Endothelial cell of umbilical vein (primary cell): ENCODE measurements at regions not wholly inside any gene's neighbourhood (a gene's known extent, or its start where the extent isn't known, plus 50 kb on each side); places are given as distances from the start of the nearest gene placed in this dataset.

Source experiments
- BruUV-seq: library from RNA; stranded (reverse); fragments of 400-500 nt; replicated peaks from 2 replicates; lab custom pipeline; 2021; lab: Mats Ljungman, UMichigan
- CTCF ChIA-PET: fragments of 300-600, 350-600 bp; sonication (Branson Sonifier 250); formaldehyde crosslinking; loops from one replicate; lab custom pipeline; 2021; ENCODE audit warnings: antibody characterized with exemption, inconsistent platforms; lab: Charles Lee
- POLR2A ChIA-PET: fragments of 300-600, 350-600 bp; sonication (Branson Sonifier 250); formaldehyde crosslinking; loops from one replicate; lab custom pipeline; 2021; ENCODE audit warnings: antibody characterized with exemption, inconsistent platforms; lab: Charles Lee
- DNase-seq: peaks from one replicate; pipeline ENCODE4 v3.0.0-alpha.2; 2011; ENCODE audit warnings: low read depth, low spot score
- FAIRE-seq: peaks from 2 replicates; lab custom pipeline; 2011; peaks lifted over from hg19 to GRCh38; lab: Jason Lieb, UNC
- H2AFZ ChIP-seq: 2 replicates; pipeline ENCODE4 v1.6.0; 2012; ENCODE audit warnings: low read depth, low read length, control low read depth, inconsistent platforms
- H3K27ac ChIP-seq: 2 replicates; pipeline ENCODE4 v1.5.1; 2011; ENCODE audit warnings: low read depth, mild to moderate bottlenecking, control low read depth, low read length, moderate library complexity; ENCODE audit not compliant: insufficient read depth
- H3K27me3 ChIP-seq, 2 experiments: 2 replicates each; pipeline versions ENCODE4 v1.6.0 to v1.6.1; 2011; ENCODE audit warnings: low read length in 2 of 2, mixed read lengths in 1 of 2; ENCODE audit not compliant: control insufficient read depth in 2 of 2, insufficient read depth in 2 of 2
- H3K36me3 ChIP-seq, 2 experiments: 2 replicates in 1 of 2; 3 replicates in 1 of 2; pipeline ENCODE4 v1.5.1; 2011; ENCODE audit warnings: low read length in 2 of 2, mild to moderate bottlenecking in 1 of 2, moderate library complexity in 1 of 2; ENCODE audit not compliant: control insufficient read depth in 2 of 2, insufficient read depth in 2 of 2; ENCODE audit errors: extremely low read depth in 1 of 2
- H3K4me1 ChIP-seq: 3 replicates; pipeline ENCODE4 v1.5.1; 2011; ENCODE audit warnings: mild to moderate bottlenecking, low read length; ENCODE audit not compliant: control insufficient read depth, insufficient read depth; ENCODE audit errors: extremely low read depth
- H3K4me2 ChIP-seq: 2 replicates; pipeline ENCODE4 v1.6.1; 2011; ENCODE audit warnings: low read length, control low read depth, mixed read lengths; ENCODE audit not compliant: insufficient read depth
- H3K4me3 ChIP-seq, 3 experiments: fragments of 200-600 bp in 1 of 3; sonication (generic), shearing (Covaris generic) in 1 of 3; replicated peaks in 1 of 3; 2 replicates each; pipeline ENCODE4 v1.5.1; 2011 to 2016; ENCODE audit warnings: control low read depth in 3 of 3, low read length in 3 of 3, mild to moderate bottlenecking in 2 of 3, inconsistent platforms in 1 of 3, low read depth in 1 of 3, moderate library complexity in 1 of 3; ENCODE audit not compliant: insufficient read depth in 1 of 3
- H3K79me2 ChIP-seq: 2 replicates; pipeline ENCODE4 v1.6.0; 2012; ENCODE audit warnings: low read length, inconsistent platforms; ENCODE audit not compliant: control insufficient read depth, insufficient read depth
- H3K9ac ChIP-seq: replicated peaks from 2 replicates; pipeline ENCODE3; 2011; ENCODE audit warnings: low read length, control low read depth; ENCODE audit not compliant: insufficient read depth; ENCODE audit errors: extremely low read depth
- H3K9me1 ChIP-seq: replicated peaks from 3 replicates; pipeline ENCODE4 v1.6.0; 2011; ENCODE audit warnings: mild to moderate bottlenecking, low read length; ENCODE audit not compliant: control insufficient read depth, insufficient read depth; ENCODE audit errors: extremely low read depth
- H3K9me3 ChIP-seq: replicated peaks from 2 replicates; pipeline ENCODE4 v1.5.1; 2012; ENCODE audit warnings: low read length, inconsistent platforms; ENCODE audit not compliant: control insufficient read depth, insufficient read depth
- H4K20me1 ChIP-seq: replicated peaks from 2 replicates; pipeline ENCODE3; 2011; ENCODE audit warnings: mild to moderate bottlenecking, low read length; ENCODE audit not compliant: control insufficient read depth, insufficient read depth; ENCODE audit errors: extremely low read depth
- EZH2 ChIP-seq: IDR thresholded peaks from 2 replicates; pipeline ENCODE4 v1.6.1; 2012; ENCODE audit warnings: borderline replicate concordance, low read depth, mild to moderate bottlenecking, moderate library complexity, low read length, inconsistent platforms; ENCODE audit not compliant: severe bottlenecking
- FOS ChIP-seq: IDR thresholded peaks from 2 replicates; pipeline ENCODE4 v1.6.1; 2011; ENCODE audit warnings: mild to moderate bottlenecking, low read length, moderate library complexity, borderline replicate concordance; ENCODE audit not compliant: insufficient read depth
- GATA2 ChIP-seq: IDR thresholded peaks from 2 replicates; pipeline ENCODE4 v1.7.0; 2011; ENCODE audit warnings: low read depth, mild to moderate bottlenecking, moderate library complexity, mixed read lengths, low read length; ENCODE audit not compliant: insufficient read length, insufficient read depth
- JUN ChIP-seq: IDR thresholded peaks from 2 replicates; pipeline ENCODE4 v1.6.1; 2011; ENCODE audit warnings: borderline replicate concordance, low read depth; ENCODE audit not compliant: insufficient read length, insufficient read depth
- MYC ChIP-seq: IDR thresholded peaks from one replicate; pipeline ENCODE4 v1.6.1; 2011; ENCODE audit warnings: mild to moderate bottlenecking, low read depth, low read length
- POLR2A ChIP-seq: IDR thresholded peaks from 2 replicates; pipeline ENCODE4 v1.6.1; 2012; ENCODE audit warnings: low read depth, mild to moderate bottlenecking, control low read depth, low read length
- POLR2AphosphoS5 ChIP-seq: IDR thresholded peaks from 2 replicates; pipeline ENCODE4 v1.6.1; 2012; ENCODE audit warnings: low read depth, mild to moderate bottlenecking, control low read depth, low read length, moderate library complexity; ENCODE audit not compliant: insufficient read depth
- dilution Hi-C: fragments of 300-500 bp; cut with MboI; formaldehyde crosslinking; loops from one replicate; pipeline ENCODE4 v1.15.0; 2019; ENCODE audit warnings: low sequenced_read_pairs; ENCODE audit not compliant: extremely low pct_ligation_motif_present
- intact Hi-C: fragments of 100-400 bp; cut with micrococcal nuclease; formaldehyde crosslinking; loops from one replicate; pipeline ENCODE4 v1.10.0; 2022
- TF ChIP-seq, protein P1 (sequence below), 2 donors: IDR thresholded peaks; 1 replicate in 1 of 2; 2 replicates in 1 of 2; pipeline ENCODE4 v1.5.1; 2011; ENCODE audit warnings: low read length in 2 of 2, mild to moderate bottlenecking in 2 of 2, moderate library complexity in 2 of 2, control low read depth in 1 of 2, inconsistent platforms in 1 of 2, low read depth in 1 of 2; ENCODE audit not compliant: insufficient read depth in 1 of 2; ENCODE audit errors: extremely low read depth in 1 of 2
- TF ChIP-seq, protein P2 (sequence below): IDR thresholded peaks from 2 replicates; pipeline ENCODE4 v1.6.1; 2011; ENCODE audit not compliant: insufficient read depth, insufficient read length

DNA sequence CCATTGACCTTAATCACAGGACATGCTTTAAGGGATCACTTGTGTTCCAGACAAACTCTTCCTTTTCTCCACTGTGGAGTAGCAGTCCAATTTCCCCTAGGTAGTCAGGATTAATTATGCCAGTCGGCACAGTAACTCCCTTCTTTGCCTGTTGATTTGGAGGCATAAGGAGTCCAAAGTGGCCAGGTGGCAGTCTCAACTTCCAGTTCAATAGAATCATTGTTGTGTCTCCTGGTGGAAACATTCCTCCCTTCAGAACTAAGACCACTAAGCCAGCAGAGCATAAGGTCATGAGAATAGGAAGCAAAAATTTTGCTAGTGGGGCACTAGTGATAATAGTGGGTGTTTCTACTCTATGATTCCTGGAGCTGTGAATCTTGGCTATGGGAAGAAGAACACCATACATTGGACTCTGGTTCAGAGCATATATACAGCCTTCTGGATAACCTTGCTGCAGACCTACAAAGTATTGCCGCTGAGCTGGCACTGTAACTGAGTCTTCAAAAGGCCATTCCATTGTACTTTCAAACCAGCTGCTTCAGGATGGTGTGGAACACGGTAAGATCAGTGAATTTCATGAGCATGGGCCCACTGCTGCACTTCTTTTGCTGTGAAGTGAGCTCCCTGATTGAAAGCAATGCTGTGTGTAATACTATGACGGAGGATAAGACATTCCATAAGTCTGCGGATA, 147.3 kb upstream of the MAX start:
- Histone ChIP-seq H3K36me3 (no peaks in the 10 kb centered on the region), H3K4me2 (no peak overlapping the region), H3K79me2 (peaks cover 6% of the 10 kb centered on the region), H3K9ac (peak overlapping the region; percentile 2), H3K9me1 (no peaks in the 10 kb centered on the region), H3K27me3 (no peaks in the 10 kb centered on the region), H2AFZ (peak overlapping the region; percentile 65), H3K9me3 (no peaks in the 10 kb centered on the region), H4K20me1 (no peaks in the 10 kb centered on the region), H3K27ac (peak overlapping the region; percentile 46), H3K4me1 (peaks cover 24% of the 10 kb centered on the region), H3K4me3 (no peak overlapping the region)
- intact Hi-C loops = no loop called here
- TF ChIP-seq, protein P1, sequence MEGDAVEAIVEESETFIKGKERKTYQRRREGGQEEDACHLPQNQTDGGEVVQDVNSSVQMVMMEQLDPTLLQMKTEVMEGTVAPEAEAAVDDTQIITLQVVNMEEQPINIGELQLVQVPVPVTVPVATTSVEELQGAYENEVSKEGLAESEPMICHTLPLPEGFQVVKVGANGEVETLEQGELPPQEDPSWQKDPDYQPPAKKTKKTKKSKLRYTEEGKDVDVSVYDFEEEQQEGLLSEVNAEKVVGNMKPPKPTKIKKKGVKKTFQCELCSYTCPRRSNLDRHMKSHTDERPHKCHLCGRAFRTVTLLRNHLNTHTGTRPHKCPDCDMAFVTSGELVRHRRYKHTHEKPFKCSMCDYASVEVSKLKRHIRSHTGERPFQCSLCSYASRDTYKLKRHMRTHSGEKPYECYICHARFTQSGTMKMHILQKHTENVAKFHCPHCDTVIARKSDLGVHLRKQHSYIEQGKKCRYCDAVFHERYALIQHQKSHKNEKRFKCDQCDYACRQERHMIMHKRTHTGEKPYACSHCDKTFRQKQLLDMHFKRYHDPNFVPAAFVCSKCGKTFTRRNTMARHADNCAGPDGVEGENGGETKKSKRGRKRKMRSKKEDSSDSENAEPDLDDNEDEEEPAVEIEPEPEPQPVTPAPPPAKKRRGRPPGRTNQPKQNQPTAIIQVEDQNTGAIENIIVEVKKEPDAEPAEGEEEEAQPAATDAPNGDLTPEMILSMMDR (IDR thresholded peaks at IDR 0.05; ENCODE audit: extremely low read depth in 1 of 2, insufficient read depth in 1 of 2, low read depth in 1 of 2, low read length in 2 of 2) = no peak
- TF ChIP-seq POLR2AphosphoS5 (no peak), GATA2 (no peak), POLR2A (no peak), FOS (no peak), JUN (no peak), MYC (no peak), EZH2 (no peak)
- TF ChIP-seq, protein P2, sequence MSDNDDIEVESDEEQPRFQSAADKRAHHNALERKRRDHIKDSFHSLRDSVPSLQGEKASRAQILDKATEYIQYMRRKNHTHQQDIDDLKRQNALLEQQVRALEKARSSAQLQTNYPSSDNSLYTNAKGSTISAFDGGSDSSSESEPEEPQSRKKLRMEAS = no peak
- FAIRE-seq (no peak), DNase-seq (peak; percentile 76)
- dilution Hi-C loops = no loop called here
- ChIA-PET POLR2A (no interaction called here), CTCF (interaction anchor here (1.0 to 1.5 kb wide), 3 partner anchors 8 to 19 kb away, joined by 3 to 4 read pairs (median 4); no protein-coding TSS in a partner anchor)
- no TSS peak for BruUV-seq
